Fibroblast of pulmonary artery (primary cell): ENCODE measurements at regions not wholly inside any gene's neighbourhood (a gene's known extent, or its start where the extent isn't known, plus 50 kb on each side); places are given as distances from the start of the nearest gene placed in this dataset.

Experiments
- DNase-seq: peaks from one replicate; pipeline ENCODE4 v3.0.0-alpha.2; 2010; ENCODE audit warnings: low read depth
- H3K4me3 ChIP-seq: replicated peaks from 2 replicates; pipeline ENCODE4 v1.5.1; 2011; ENCODE audit warnings: low read depth, mild to moderate bottlenecking, control low read depth, low read length, moderate library complexity
- CTCF ChIP-seq: IDR thresholded peaks from 2 replicates; pipeline ENCODE4 v1.5.1; 2011; ENCODE audit warnings: mild to moderate bottlenecking, control low read depth, low read length, inconsistent platforms; ENCODE audit errors: missing control alignments

- DNase-seq = no peak
- no peak for TF ChIP-seq CTCF
- no peak overlapping the region for H3K4me3 ChIP-seq
These were observed 238.9 kb upstream of the API5 start for GRCh38 chr11:43072911-43073310.

GRCh38 chr11:43074810-43075209 is 237.0 kb upstream of the API5 start:
- DNase-seq = no peak
- H3K4me3 ChIP-seq = no peak overlapping the region
- no peak for TF ChIP-seq CTCF

- TF ChIP-seq CTCF = no peak
- DNase-seq = no peak
- no peak overlapping the region for H3K4me3 ChIP-seq
These were observed 210.7 kb upstream of the API5 start for GRCh38 chr11:43101113-43101512.

- TF ChIP-seq CTCF = no peak
- no peak overlapping the region for H3K4me3 ChIP-seq
- DNase-seq = no peak
These were observed 195.7 kb upstream of the API5 start for GRCh38 chr11:43116071-43116470.

DNA sequence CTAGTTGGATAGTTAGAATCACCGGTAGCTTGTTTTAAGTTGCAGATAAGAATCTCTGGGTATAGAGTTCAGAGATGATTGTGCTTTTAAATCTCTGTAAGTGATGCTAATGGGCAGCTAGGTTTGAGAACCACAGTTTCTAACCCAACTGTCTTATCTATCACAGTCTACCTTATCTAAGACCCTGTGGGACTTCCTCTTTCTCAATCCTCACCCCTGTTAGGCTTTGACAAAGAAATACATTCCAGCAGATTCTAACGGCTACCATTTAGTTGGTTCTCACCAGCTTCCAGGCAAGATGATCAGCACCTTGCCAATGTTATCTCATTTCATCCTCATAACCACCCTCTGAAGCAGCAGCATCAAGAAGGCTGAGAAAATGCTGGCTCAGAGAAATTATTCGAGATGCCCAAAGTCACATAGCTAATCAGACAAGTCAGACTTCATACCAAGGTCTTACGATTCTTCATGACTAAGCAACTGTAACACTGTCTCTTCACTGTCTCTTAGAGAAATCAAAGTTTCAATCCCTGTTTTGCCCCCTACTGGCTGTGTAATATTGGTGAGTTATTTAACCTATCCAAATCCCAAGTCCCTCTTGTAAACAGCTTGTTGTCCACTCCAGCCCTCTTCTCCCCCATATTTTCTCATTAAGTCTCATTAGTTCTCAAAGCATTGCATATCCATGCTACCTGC is 192.4 kb upstream of the API5 start:
- no peak for DNase-seq
- no peak for TF ChIP-seq CTCF
- no peak overlapping the region for H3K4me3 ChIP-seq

GRCh38 chr11:43122546-43122945 is 189.2 kb upstream of the API5 start:
- H3K4me3 ChIP-seq = no peak overlapping the region
- TF ChIP-seq CTCF = no peak
- no peak for DNase-seq

DNA sequence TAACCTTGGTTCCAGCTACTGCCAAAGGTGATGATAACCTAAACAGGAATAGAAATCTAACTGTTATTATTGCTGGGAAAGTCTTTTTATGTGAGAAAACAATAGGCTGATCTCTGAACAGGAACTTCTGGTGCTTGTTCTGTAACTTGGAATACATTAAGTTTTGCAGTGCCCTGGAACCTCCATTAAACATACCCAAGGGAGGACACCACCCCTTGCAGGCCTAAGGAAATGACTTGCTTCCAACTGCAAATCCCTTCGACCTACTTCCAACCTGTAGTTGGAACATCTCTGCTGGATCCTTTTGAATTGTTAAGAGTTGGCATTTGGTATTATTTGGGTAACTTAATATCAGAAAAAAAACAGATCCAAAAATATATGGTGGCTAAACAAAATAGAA is 188.4 kb upstream of the API5 start:
- H3K4me3 ChIP-seq = no peak overlapping the region
- TF ChIP-seq CTCF = no peak
- no peak for DNase-seq
